ENCODE measurements at regions not wholly inside any gene's neighbourhood (a gene's known extent, or its start where the extent isn't known, plus 50 kb on each side); places are given as distances from the start of the nearest gene placed in this dataset.

DNA sequence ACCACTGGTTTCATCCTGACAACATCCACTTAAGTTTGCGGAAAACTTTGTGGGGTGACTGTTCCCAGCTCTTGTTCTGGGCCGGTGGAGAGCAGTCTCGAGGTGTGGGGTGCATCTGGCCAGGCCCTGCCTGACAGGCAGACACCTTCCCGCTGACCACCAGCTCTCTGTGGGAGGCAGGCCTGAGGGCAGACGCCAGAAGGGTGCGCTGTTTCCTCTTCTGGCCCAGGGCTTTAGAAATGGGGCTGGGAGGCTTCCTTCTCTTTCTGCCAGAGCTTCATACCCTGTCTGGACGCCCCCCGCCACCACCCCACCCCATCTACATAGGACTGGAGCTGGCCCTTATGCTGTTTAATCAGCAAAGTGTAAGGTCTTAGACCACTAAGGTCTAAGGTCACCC is 263.8 kb downstream of the LOXHD1 start:
- ChIA-PET POLR2A (ENCODE audit: low non-redundant PET) (no interaction called here), CTCF (no interaction called here)
- TF ChIP-seq CTCF (conservative IDR thresholded peaks at IDR 0.05; ENCODE audit: low read depth, low read length) (peak; percentile 45), EZH2 (IDR thresholded peaks at IDR 0.05; ENCODE audit: borderline replicate concordance, low read depth, low read length, poor library complexity, severe bottlenecking) (no peak)
- no peaks in the 10 kb centered on the region for H3K9me3 ChIP-seq (ENCODE audit: low read depth, low read length, poor library complexity, severe bottlenecking)
- intact Hi-C loops (cut with micrococcal nuclease; ENCODE audit: unreplicated experiment) = no loop called here
- no peak overlapping the region for H3K27ac ChIP-seq (ENCODE audit: low read depth, low read length, poor library complexity, severe bottlenecking)
- no peak for DNase-seq (ENCODE audit: low spot score)
- no peak overlapping the region for H3K4me3 ChIP-seq (ENCODE audit: low read depth, low read length, poor library complexity, severe bottlenecking)
- no peaks in the 10 kb centered on the region for H3K27me3 ChIP-seq (replicated peaks; ENCODE audit: insufficient read depth, low read depth, low read length, poor library complexity)
- no TSS peak for BruUV-seq (replicated peaks)
- no peaks in the 10 kb centered on the region for H3K4me1 ChIP-seq (ENCODE audit: insufficient read depth, low read length, poor library complexity, severe bottlenecking)
- no peaks in the 10 kb centered on the region for H3K36me3 ChIP-seq (ENCODE audit: insufficient read depth, low read length, poor library complexity, severe bottlenecking)

DNA sequence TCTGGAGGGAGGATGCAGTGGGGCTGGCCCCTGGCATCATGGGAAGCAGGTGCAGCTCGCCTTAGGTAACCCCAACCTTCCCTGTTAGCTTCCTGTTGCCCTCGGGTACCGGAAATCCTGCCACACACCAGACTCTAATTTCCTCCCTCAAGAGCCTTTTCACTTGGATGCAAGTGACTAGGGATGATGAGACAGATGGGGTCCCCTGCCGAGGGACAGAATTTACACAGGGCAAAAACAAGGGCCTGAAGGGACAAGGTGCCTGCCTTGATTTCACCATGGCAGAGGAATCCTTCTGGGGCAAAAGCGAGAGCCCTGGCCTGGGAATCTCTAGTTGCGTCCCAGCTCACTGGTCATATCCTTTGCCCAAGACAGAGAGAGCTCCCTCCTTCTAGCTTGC is 263.1 kb downstream of the LOXHD1 start:
- no peaks in the 10 kb centered on the region for H3K9me3 ChIP-seq (ENCODE audit: low read depth, low read length, poor library complexity, severe bottlenecking)
- no peaks in the 10 kb centered on the region for H3K27me3 ChIP-seq (replicated peaks; ENCODE audit: insufficient read depth, low read depth, low read length, poor library complexity)
- no peaks in the 10 kb centered on the region for H3K4me1 ChIP-seq (ENCODE audit: insufficient read depth, low read length, poor library complexity, severe bottlenecking)
- ChIA-PET CTCF (no interaction called here), POLR2A (ENCODE audit: low non-redundant PET) (no interaction called here)
- no TSS peak for BruUV-seq (replicated peaks)
- no peak for TF ChIP-seq CTCF (conservative IDR thresholded peaks at IDR 0.05; ENCODE audit: low read depth, low read length)
- no peak for TF ChIP-seq EZH2 (IDR thresholded peaks at IDR 0.05; ENCODE audit: borderline replicate concordance, low read depth, low read length, poor library complexity, severe bottlenecking)
- no peak for DNase-seq (ENCODE audit: low spot score)
- intact Hi-C loops (cut with micrococcal nuclease; ENCODE audit: unreplicated experiment) = no loop called here
- no peak overlapping the region for H3K27ac ChIP-seq (ENCODE audit: low read depth, low read length, poor library complexity, severe bottlenecking)
- H3K36me3 ChIP-seq (ENCODE audit: insufficient read depth, low read length, poor library complexity, severe bottlenecking) = no peaks in the 10 kb centered on the region
- H3K4me3 ChIP-seq (ENCODE audit: low read depth, low read length, poor library complexity, severe bottlenecking) = no peak overlapping the region

DNA sequence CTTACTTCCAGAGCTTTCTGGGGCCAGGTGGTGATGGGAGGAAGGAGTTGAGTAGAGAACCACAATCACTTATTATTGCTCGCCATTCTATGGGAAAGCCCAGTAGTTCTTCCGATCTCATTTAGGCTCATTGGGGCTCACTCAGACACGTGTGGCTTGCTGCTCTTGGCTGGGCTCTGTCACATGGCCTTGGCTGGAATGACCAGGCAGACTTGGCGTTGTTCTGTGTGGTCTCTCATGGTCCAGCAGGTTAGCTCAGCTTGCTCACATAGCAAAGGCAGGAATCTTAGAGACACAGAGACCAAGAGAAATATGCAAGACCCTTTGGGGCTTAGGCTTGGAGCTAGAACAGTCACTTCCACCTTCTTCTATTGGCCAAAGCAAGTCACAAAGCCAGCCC is 261.2 kb downstream of the LOXHD1 start:
- no peaks in the 10 kb centered on the region for H3K27me3 ChIP-seq (replicated peaks; ENCODE audit: insufficient read depth, low read depth, low read length, poor library complexity)
- CTCF ChIA-PET = no interaction called here
- no peaks in the 10 kb centered on the region for H3K4me1 ChIP-seq (ENCODE audit: insufficient read depth, low read length, poor library complexity, severe bottlenecking)
- no peak overlapping the region for H3K4me3 ChIP-seq (ENCODE audit: low read depth, low read length, poor library complexity, severe bottlenecking)
- BruUV-seq (replicated peaks) = no TSS peak
- H3K9me3 ChIP-seq (ENCODE audit: low read depth, low read length, poor library complexity, severe bottlenecking) = no peaks in the 10 kb centered on the region
- no peak for DNase-seq (ENCODE audit: low spot score)
- no peak overlapping the region for H3K27ac ChIP-seq (ENCODE audit: low read depth, low read length, poor library complexity, severe bottlenecking)
- no peaks in the 10 kb centered on the region for H3K36me3 ChIP-seq (ENCODE audit: insufficient read depth, low read length, poor library complexity, severe bottlenecking)
- POLR2A ChIA-PET (ENCODE audit: low non-redundant PET) = no interaction called here
- intact Hi-C loops (cut with micrococcal nuclease; ENCODE audit: unreplicated experiment) = no loop called here
- TF ChIP-seq EZH2 (IDR thresholded peaks at IDR 0.05; ENCODE audit: borderline replicate concordance, low read depth, low read length, poor library complexity, severe bottlenecking) (no peak), CTCF (conservative IDR thresholded peaks at IDR 0.05; ENCODE audit: low read depth, low read length) (no peak)

Data from A673 (cell line).